Sigmoid colon (tissue), 6 donors: ENCODE measurements at regions not wholly inside any gene's neighbourhood (a gene's known extent, or its start where the extent isn't known, plus 50 kb on each side); places are given as distances from the start of the nearest gene placed in this dataset.

Experiments
- DNase-seq: peaks from one replicate; pipeline ENCODE4 v3.0.0-alpha.2; 2019
- H3K27ac ChIP-seq, 4 donors: fragments of 200-600 bp; sonication (generic); one replicate each; pipeline ENCODE4 v1.5.1; 2016 to 2019; ENCODE audit warnings: mild to moderate bottlenecking in 1 of 4
- H3K27me3 ChIP-seq, 3 donors: fragments of 200-600 bp; sonication (generic); one replicate each; pipeline ENCODE4 v1.5.1; 2019; ENCODE audit warnings: mild to moderate bottlenecking in 1 of 3
- H3K36me3 ChIP-seq, 4 donors: fragments of 200-600 bp; sonication (generic); one replicate each; pipeline ENCODE4 v1.5.1; 2016 to 2019
- H3K4me1 ChIP-seq, 4 donors: fragments of 200-600 bp; sonication (generic); one replicate each; pipeline ENCODE4 v1.5.1; 2017 to 2019
- H3K4me3 ChIP-seq, 4 donors: fragments of 200-600 bp; sonication (generic); one replicate each; pipeline ENCODE4 v1.5.1; 2017 to 2019; ENCODE audit warnings: mild to moderate bottlenecking in 2 of 4, moderate library complexity in 1 of 4
- H3K9me3 ChIP-seq, 4 donors: fragments of 200-600 bp in 3 of 4; sonication (generic) in 3 of 4; one replicate each; pipeline versions ENCODE4 v1.5.1 to v1.6.1; 2013 to 2019
- EP300 ChIP-seq, 4 donors: sonication (generic); formaldehyde crosslinking; IDR thresholded peaks; one replicate each; pipeline ENCODE4 v1.6.1; 2017; ENCODE audit warnings: antibody characterized with exemption in 4 of 4
- POLR2A ChIP-seq, 2 donors: fragments of 450-650 bp; IDR thresholded peaks; one replicate each; pipeline ENCODE4 v1.6.1; 2016; ENCODE audit warnings: antibody characterized with exemption in 2 of 2, mild to moderate bottlenecking in 2 of 2, moderate library complexity in 2 of 2
- POLR2AphosphoS5 ChIP-seq, 4 donors: sonication (generic); formaldehyde crosslinking; IDR thresholded peaks; one replicate each; pipeline ENCODE4 v1.6.1; 2017; ENCODE audit warnings: antibody characterized with exemption in 4 of 4
- whole genome bisulfite sequencing, 2 donors: extraction: QIAGEN DNeasy Blood & Tissue Kit; methylation state at CpG; one replicate each; pipeline ENCODE4 v1.1.7; 2013; 5-methylcytosine and 5-hydroxymethylcytosine counted together
- intact Hi-C: fragments of 100-400 bp; cut with DNase I; formaldehyde crosslinking; loops from one replicate; pipeline ENCODE4 v1.15.1; 2023
- TF ChIP-seq, protein P1 (sequence below), 4 experiments: fragments of 450-650 bp in 3 of 4; fragments of 200-600 bp in 1 of 4; IDR thresholded peaks; one replicate each; pipeline ENCODE4 v1.5.1; 2016 to 2019; ENCODE audit warnings: antibody characterized with exemption in 4 of 4, mild to moderate bottlenecking in 3 of 4, moderate library complexity in 2 of 4
- donor health status: healthy with polysubstance abuse.
- donor health status: healthy.

DNA sequence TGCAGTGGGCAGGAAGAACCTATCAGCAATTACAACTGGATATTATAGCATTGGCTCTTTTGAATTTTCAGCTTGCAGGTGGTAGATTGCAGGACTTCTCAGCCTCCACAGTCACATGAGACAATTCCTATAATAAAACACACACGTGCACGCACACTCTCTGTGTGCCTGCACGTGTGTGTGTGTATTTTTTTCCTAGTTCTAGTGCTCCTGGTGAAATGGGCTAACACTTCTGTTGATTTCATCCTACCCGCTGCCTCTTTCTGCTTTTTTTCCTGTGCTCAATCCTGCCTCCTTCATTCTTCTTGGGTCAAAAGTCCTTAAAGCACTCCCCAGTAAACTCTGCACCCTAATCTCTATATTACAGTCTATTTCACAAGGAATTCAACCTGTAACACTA, 320.1 kb downstream of the OSTF1 start:
- no peak for DNase-seq
- TF ChIP-seq, protein P1, sequence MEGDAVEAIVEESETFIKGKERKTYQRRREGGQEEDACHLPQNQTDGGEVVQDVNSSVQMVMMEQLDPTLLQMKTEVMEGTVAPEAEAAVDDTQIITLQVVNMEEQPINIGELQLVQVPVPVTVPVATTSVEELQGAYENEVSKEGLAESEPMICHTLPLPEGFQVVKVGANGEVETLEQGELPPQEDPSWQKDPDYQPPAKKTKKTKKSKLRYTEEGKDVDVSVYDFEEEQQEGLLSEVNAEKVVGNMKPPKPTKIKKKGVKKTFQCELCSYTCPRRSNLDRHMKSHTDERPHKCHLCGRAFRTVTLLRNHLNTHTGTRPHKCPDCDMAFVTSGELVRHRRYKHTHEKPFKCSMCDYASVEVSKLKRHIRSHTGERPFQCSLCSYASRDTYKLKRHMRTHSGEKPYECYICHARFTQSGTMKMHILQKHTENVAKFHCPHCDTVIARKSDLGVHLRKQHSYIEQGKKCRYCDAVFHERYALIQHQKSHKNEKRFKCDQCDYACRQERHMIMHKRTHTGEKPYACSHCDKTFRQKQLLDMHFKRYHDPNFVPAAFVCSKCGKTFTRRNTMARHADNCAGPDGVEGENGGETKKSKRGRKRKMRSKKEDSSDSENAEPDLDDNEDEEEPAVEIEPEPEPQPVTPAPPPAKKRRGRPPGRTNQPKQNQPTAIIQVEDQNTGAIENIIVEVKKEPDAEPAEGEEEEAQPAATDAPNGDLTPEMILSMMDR (IDR thresholded peaks at IDR 0.05) = no peak
- no peak for TF ChIP-seq EP300 (IDR thresholded peaks at IDR 0.05)
- intact Hi-C loops = no loop called here
- H3K9me3 ChIP-seq = no peaks in the 10 kb centered on the region
- no peak overlapping the region for H3K27ac ChIP-seq
- H3K36me3 ChIP-seq = no peaks in the 10 kb centered on the region
- 35 to 72% methylated on average over 4 of the region's 4 CpGs for WGBS, 2 donors
- H3K4me1 ChIP-seq = no peaks in the 10 kb centered on the region
- no peaks in the 10 kb centered on the region for H3K27me3 ChIP-seq
- H3K4me3 ChIP-seq = no peak overlapping the region

DNA sequence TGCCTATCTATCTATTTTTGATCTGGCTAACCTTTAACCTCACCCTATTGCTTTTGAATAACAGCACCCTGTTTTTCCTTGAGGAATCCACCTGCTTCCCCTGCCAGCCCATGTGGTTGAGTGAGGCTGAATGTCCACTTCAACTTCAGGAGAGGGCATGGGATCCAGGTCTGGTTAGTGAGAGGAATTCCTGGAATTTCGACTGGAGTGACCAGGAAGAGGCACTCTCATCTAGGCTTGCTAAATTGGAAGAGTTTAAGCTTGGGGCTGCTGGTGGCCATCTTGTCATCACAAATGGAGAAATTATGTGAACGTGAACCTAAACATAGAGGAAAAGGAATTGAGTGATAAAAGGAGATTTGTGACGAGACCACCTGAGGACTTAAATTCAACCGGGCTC, 322.1 kb downstream of the OSTF1 start:
- Histone ChIP-seq H3K27me3 (no peaks in the 10 kb centered on the region), H3K9me3 (no peaks in the 10 kb centered on the region), H3K4me1 (no peaks in the 10 kb centered on the region), H3K27ac (no peak overlapping the region), H3K36me3 (no peaks in the 10 kb centered on the region), H3K4me3 (no peak overlapping the region)
- no peak for DNase-seq
- TF ChIP-seq POLR2A (IDR thresholded peaks at IDR 0.05) (no peak), EP300 (IDR thresholded peaks at IDR 0.05) (no peak), POLR2AphosphoS5 (IDR thresholded peaks at IDR 0.05) (no peak)
- TF ChIP-seq, protein P1 (IDR thresholded peaks at IDR 0.05) = no peak
- WGBS, 2 donors = 78 to 93% methylated on average over 4 of the region's 4 CpGs
- intact Hi-C loops = loop anchor here (10.0 kb wide), 1 partner anchor 836 kb away; no protein-coding TSS in a partner anchor

DNA sequence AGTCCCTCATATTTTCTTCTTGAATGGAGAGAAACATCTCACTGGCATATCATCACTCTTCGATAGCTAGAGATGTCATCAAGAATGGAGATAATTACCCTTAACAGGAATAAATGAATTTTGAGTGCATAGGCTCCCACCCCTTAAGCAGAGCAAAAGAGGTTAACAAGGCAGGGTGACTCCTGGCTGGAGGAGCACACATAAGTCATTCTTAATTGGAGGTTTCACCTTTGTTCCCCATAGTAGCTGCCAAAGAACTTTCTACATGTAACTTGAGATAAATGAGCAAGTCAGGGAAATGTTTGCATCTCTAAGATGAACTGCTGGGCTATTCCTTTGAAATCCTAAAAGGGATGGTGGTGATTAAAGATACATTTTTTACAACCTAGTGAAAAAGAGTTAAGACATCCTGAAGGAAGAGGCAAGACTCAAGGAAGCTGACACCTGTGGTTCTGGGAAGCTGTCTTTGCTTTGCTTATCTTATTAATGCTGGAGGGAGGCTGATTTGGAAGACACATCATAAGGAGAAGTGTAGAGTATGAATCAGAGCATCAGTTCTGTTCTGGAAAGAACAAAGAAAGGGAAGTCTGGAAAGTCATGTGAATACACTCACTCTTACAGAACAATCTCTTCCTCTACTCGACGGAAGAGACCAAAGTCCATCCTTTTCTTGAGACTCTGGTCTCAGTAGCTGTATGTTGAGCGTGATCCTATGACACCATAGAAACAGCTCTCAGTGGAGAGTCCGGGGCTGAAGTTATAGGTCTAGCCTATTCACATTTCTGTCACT, 326.3 kb downstream of the OSTF1 start:
- no peak overlapping the region for H3K27ac ChIP-seq

DNA sequence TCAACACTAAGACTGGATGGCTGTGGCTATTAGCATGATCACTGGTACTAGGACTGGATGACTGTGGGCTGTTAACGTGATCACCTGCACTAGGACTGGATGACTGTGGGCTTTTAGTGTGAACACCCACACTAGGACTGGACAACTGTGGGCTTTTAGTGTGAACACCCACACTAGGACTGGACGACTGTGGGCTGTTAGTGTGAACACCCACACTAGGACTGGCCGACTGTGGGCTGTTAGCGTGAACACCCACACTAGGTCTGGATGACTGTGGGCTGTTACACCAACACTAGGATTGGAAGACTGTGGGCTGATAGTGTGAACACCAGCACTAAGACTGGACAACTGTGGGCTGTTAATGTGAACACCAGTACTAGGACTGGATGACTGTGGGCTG, 329.2 kb downstream of the OSTF1 start:
- intact Hi-C loops = loop anchor here (10.0 kb wide), 1 partner anchor 843 kb away; no protein-coding TSS in a partner anchor

More for the DNA sequence above, 326.3 kb downstream of the OSTF1 start:
- DNase-seq = no peak
- intact Hi-C loops = loop anchor here (10.0 kb wide), 1 partner anchor 840 kb away; no protein-coding TSS in a partner anchor
- H3K4me3 ChIP-seq = no peak overlapping the region
- no peaks in the 10 kb centered on the region for H3K9me3 ChIP-seq
- 41 to 63% methylated on average over 5 of the region's 5 CpGs for WGBS, 2 donors
- TF ChIP-seq, protein P1 (IDR thresholded peaks at IDR 0.05) = no peak
- no peak for TF ChIP-seq POLR2A (IDR thresholded peaks at IDR 0.05)
- no peak for TF ChIP-seq POLR2AphosphoS5 (IDR thresholded peaks at IDR 0.05)
- no peak for TF ChIP-seq EP300 (IDR thresholded peaks at IDR 0.05)
- no peaks in the 10 kb centered on the region for H3K4me1 ChIP-seq
- H3K27me3 ChIP-seq = no peaks in the 10 kb centered on the region
- H3K36me3 ChIP-seq = no peaks in the 10 kb centered on the region

More for the DNA sequence above, 329.2 kb downstream of the OSTF1 start:
- H3K36me3 ChIP-seq = no peaks in the 10 kb centered on the region
- TF ChIP-seq, protein P1 (IDR thresholded peaks at IDR 0.05) = no peak
- no peak for TF ChIP-seq EP300 (IDR thresholded peaks at IDR 0.05)
- no peak for TF ChIP-seq POLR2AphosphoS5 (IDR thresholded peaks at IDR 0.05)
- TF ChIP-seq POLR2A (IDR thresholded peaks at IDR 0.05) = no peak
- H3K27me3 ChIP-seq = no peaks in the 10 kb centered on the region
- H3K9me3 ChIP-seq = no peaks in the 10 kb centered on the region
- DNase-seq = no peak
- no peak overlapping the region for H3K4me3 ChIP-seq
- H3K4me1 ChIP-seq = no peaks in the 10 kb centered on the region
- no peak overlapping the region for H3K27ac ChIP-seq
- WGBS, 2 donors = 94 to 97% methylated on average over 4 of the region's 4 CpGs
